Neutrophil (primary cell): ENCODE measurements at regions not wholly inside any gene's neighbourhood (a gene's known extent, or its start where the extent isn't known, plus 50 kb on each side); places are given as distances from the start of the nearest gene placed in this dataset.

Experiments used
- H3K27ac ChIP-seq: fragments of 200-600 bp; sonication (generic); 2 replicates; pipeline ENCODE4 v1.5.1; 2016; ENCODE audit warnings: mild to moderate bottlenecking, moderate library complexity
- H3K27me3 ChIP-seq: fragments of 200-600 bp; sonication (generic); 2 replicates; pipeline ENCODE4 v1.6.0; 2016; ENCODE audit warnings: mild to moderate bottlenecking
- H3K36me3 ChIP-seq: fragments of 200-600 bp; sonication (generic); 2 replicates; pipeline ENCODE4 v1.5.1; 2017
- H3K4me1 ChIP-seq, 2 experiments: fragments of 200-600 bp in 1 of 2; sonication (generic) in 1 of 2; 1 replicate in 1 of 2; 2 replicates in 1 of 2; pipeline versions ENCODE4 v1.5.1 to v1.6.1; 2013 to 2016; ENCODE audit warnings: low read depth in 1 of 2, low read length in 1 of 2, mild to moderate bottlenecking in 1 of 2, moderate library complexity in 1 of 2; ENCODE audit not compliant: control insufficient read depth in 1 of 2, insufficient read depth in 1 of 2
- H3K4me3 ChIP-seq, 2 experiments: fragments of 200-600 bp in 1 of 2; sonication (generic) in 1 of 2; 1 replicate in 1 of 2; 2 replicates in 1 of 2; pipeline ENCODE4 v1.5.1; 2013 to 2016; ENCODE audit warnings: low read depth in 1 of 2, low read length in 1 of 2, mild to moderate bottlenecking in 1 of 2, moderate library complexity in 1 of 2
- H3K9me3 ChIP-seq: fragments of 200-600 bp; sonication (generic); 2 replicates; pipeline ENCODE4 v1.5.1; 2016
- CTCF ChIP-seq: fragments of 200-600 bp; sonication (generic); IDR thresholded peaks from 2 replicates; pipeline ENCODE4 v1.5.1; 2016; ENCODE audit warnings: antibody characterized with exemption

GRCh38 chr3:43909149-43909548 lies 218.4 kb downstream of the ABHD5 start:
- H3K9me3 ChIP-seq = no peaks in the 10 kb centered on the region
- H3K27ac ChIP-seq = no peak overlapping the region
- H3K36me3 ChIP-seq = no peaks in the 10 kb centered on the region
- no peak for TF ChIP-seq CTCF
- no peaks in the 10 kb centered on the region for H3K4me1 ChIP-seq
- no peaks in the 10 kb centered on the region for H3K27me3 ChIP-seq
- H3K4me3 ChIP-seq = no peak overlapping the region

- H3K27me3 ChIP-seq = no peaks in the 10 kb centered on the region
- H3K27ac ChIP-seq = no peak overlapping the region
- no peaks in the 10 kb centered on the region for H3K4me1 ChIP-seq
- no peak overlapping the region for H3K4me3 ChIP-seq
- TF ChIP-seq CTCF = no peak
- no peaks in the 10 kb centered on the region for H3K36me3 ChIP-seq
- H3K9me3 ChIP-seq = no peaks in the 10 kb centered on the region
Measured at GRCh38 chr3:43910750-43911149, 220.0 kb downstream of the ABHD5 start.

GRCh38 chr3:43913036-43913948 lies 222.6 kb downstream of the ABHD5 start:
- no peaks in the 10 kb centered on the region for H3K9me3 ChIP-seq
- no peak for TF ChIP-seq CTCF
- no peaks in the 10 kb centered on the region for H3K36me3 ChIP-seq

GRCh38 chr3:43914269-43914668 lies 223.5 kb downstream of the ABHD5 start:
- Histone ChIP-seq H3K9me3 (no peaks in the 10 kb centered on the region), H3K27me3 (peaks cover 8% of the 10 kb centered on the region), H3K4me3 (no peak overlapping the region), H3K36me3 (no peaks in the 10 kb centered on the region), H3K27ac (no peak overlapping the region), H3K4me1 (no peaks in the 10 kb centered on the region)
- no peak for TF ChIP-seq CTCF

More at GRCh38 chr3:43913036-43913948, 222.6 kb downstream of the ABHD5 start:
- H3K4me1 ChIP-seq = no peaks in the 10 kb centered on the region
- H3K4me3 ChIP-seq = no peak overlapping the region
- no peaks in the 10 kb centered on the region for H3K27me3 ChIP-seq
- H3K27ac ChIP-seq = no peak overlapping the region

GRCh38 chr3:43915546-43915945 lies 224.8 kb downstream of the ABHD5 start:
- Histone ChIP-seq H3K9me3 (no peaks in the 10 kb centered on the region), H3K4me1 (no peaks in the 10 kb centered on the region), H3K4me3 (no peak overlapping the region), H3K27me3 (peaks cover 14% of the 10 kb centered on the region), H3K36me3 (no peaks in the 10 kb centered on the region), H3K27ac (no peak overlapping the region)
- TF ChIP-seq CTCF = no peak
